Astrocyte (in vitro differentiated cells and primary cell): ENCODE measurements at regions not wholly inside any gene's neighbourhood (a gene's known extent, or its start where the extent isn't known, plus 50 kb on each side); places are given as distances from the start of the nearest gene placed in this dataset.

Source experiments
- CTCF ChIP-seq: IDR thresholded peaks from 2 replicates; pipeline ENCODE4 v1.5.1; 2011; ENCODE audit warnings: low read depth, mild to moderate bottlenecking, inconsistent platforms, low read length, moderate library complexity; ENCODE audit not compliant: insufficient read depth
- EZH2 ChIP-seq: IDR thresholded peaks from 2 replicates; pipeline ENCODE4 v1.6.1; 2012; ENCODE audit warnings: mild to moderate bottlenecking, low read length, inconsistent platforms; ENCODE audit not compliant: insufficient read depth

DNA sequence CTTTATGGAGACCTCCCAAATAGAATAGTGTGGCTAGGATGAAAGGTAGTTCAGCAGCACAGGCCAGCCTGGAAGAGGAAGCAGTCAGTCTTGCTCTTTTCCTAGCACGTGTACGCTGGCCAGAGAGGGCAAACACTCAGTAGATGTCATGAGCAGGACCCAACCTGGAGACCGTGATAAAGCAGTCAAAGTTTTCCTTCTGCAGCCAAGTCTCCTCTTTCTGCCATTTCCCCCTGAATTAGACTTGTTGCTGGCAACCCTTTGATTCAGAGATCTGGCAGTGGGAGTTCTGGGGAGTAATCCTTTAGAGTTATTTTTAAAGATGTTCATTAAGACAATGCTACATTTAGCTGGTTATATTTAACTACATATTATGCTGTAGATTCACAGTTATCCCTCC is 183.7 kb downstream of the EXOC5 start:
- TF ChIP-seq CTCF (no peak), EZH2 (no peak)
